Stimulated activated CD8-positive, alpha-beta memory T cell treated with anti-CD3 and anti-CD28 coated beads, Interleukin-12 subunit alpha, Interleukin-12 subunit beta, amount 100 ng/mL, for 1 hour (primary cell): ENCODE measurements at regions not wholly inside any gene's neighbourhood (a gene's known extent, or its start where the extent isn't known, plus 50 kb on each side); places are given as distances from the start of the nearest gene placed in this dataset.

Experiments used
- DNase-seq: peaks from one replicate; pipeline ENCODE4 v3.0.0-alpha.2; 2020; ENCODE audit warnings: low read depth

GRCh38 chr2:60321816-60322215 is 231.6 kb downstream of the BCL11A start:
- DNase-seq: no peak

GRCh38 chr2:60320724-60321123 is 232.7 kb downstream of the BCL11A start:
- no peak for DNase-seq

GRCh38 chr2:60319031-60319547 is 234.4 kb downstream of the BCL11A start:
- no peak for DNase-seq

GRCh38 chr2:60318544-60318943 is 234.9 kb downstream of the BCL11A start:
- no peak for DNase-seq

GRCh38 chr2:60317844-60318243 is 235.6 kb downstream of the BCL11A start:
- no peak for DNase-seq

- DNase-seq: no peak
Measured at GRCh38 chr2:60317034-60317386, 236.4 kb downstream of the BCL11A start.

- DNase-seq: no peak
Measured at GRCh38 chr2:60316381-60317033, 236.9 kb downstream of the BCL11A start.

GRCh38 chr2:60313470-60314172 is 239.8 kb downstream of the BCL11A start:
- no peak for DNase-seq

GRCh38 chr2:60312618-60313017 is 240.8 kb downstream of the BCL11A start:
- DNase-seq: no peak

- DNase-seq: no peak
Measured at GRCh38 chr2:60311524-60311923, 241.9 kb downstream of the BCL11A start.

GRCh38 chr2:60309941-60310660 is 243.4 kb downstream of the BCL11A start:
- no peak for DNase-seq

- DNase-seq: no peak
Measured at GRCh38 chr2:60309336-60309735, 244.1 kb downstream of the BCL11A start.

GRCh38 chr2:60306267-60306861 is 247.1 kb downstream of the BCL11A start:
- DNase-seq: no peak

GRCh38 chr2:60303680-60304079 is 249.8 kb downstream of the BCL11A start:
- no peak for DNase-seq

- no peak for DNase-seq
Measured at GRCh38 chr2:60302377-60303126, 250.9 kb downstream of the BCL11A start.

- DNase-seq: no peak
Measured at GRCh38 chr2:60301726-60302125, 251.7 kb downstream of the BCL11A start.

- DNase-seq: no peak
Measured at GRCh38 chr2:60299179-60299578, 254.3 kb downstream of the BCL11A start.

- DNase-seq: no peak
Measured at GRCh38 chr2:60298006-60298696, 255.3 kb downstream of the BCL11A start.

GRCh38 chr2:60297296-60298005 is 256.0 kb downstream of the BCL11A start:
- no peak for DNase-seq

- no peak for DNase-seq
Measured at GRCh38 chr2:60296219-60296955, 257.1 kb downstream of the BCL11A start.
